IMR-90 (cell line): ENCODE measurements at regions not wholly inside any gene's neighbourhood (a gene's known extent, or its start where the extent isn't known, plus 50 kb on each side); places are given as distances from the start of the nearest gene placed in this dataset.

ENCODE experiments used
- ATAC-seq: fragments of 200-7000 bp; cut with Tn5 transposase; 2 replicates; pipeline ENCODE4 v1.9.1; 2020; ENCODE audit warnings: low read depth, mild to moderate bottlenecking, moderate library complexity
- BruUV-seq: library from RNA; stranded (reverse); fragments of 400-500 nt; replicated peaks from 2 replicates; lab custom pipeline; 2021; lab: Mats Ljungman, UMichigan
- CTCF ChIA-PET: fragments of 300-600 bp; formaldehyde crosslinking; extraction: SDS; loops from one replicate; lab custom pipeline; 2021; ENCODE audit warnings: antibody characterized with exemption; lab: Yijun Ruan, JAX
- POLR2A ChIA-PET: fragments of 300-600 bp; sonication (Branson Sonifier 250); formaldehyde crosslinking; loops from one replicate; lab custom pipeline; 2022; ENCODE audit warnings: antibody characterized with exemption; ENCODE audit not compliant: unreplicated experiment; lab: Charles Lee
- DNase-seq: peaks from one replicate; pipeline ENCODE4 v3.0.0; 2013
- H2AFZ ChIP-seq: replicated peaks from 2 replicates; pipeline ENCODE3; 2013; ENCODE audit warnings: low read length, mild to moderate bottlenecking; ENCODE audit not compliant: poor library complexity
- H2AK5ac ChIP-seq: 2 replicates; pipeline ENCODE4 v1.6.1; 2013; ENCODE audit warnings: low read depth, low read length, inconsistent platforms
- H2AK9ac ChIP-seq: replicated peaks from 2 replicates; pipeline ENCODE3; 2013; ENCODE audit warnings: mild to moderate bottlenecking, low read depth, low read length, moderate library complexity; ENCODE audit not compliant: poor library complexity
- H2BK120ac ChIP-seq: 2 replicates; pipeline ENCODE4 v1.6.1; 2013; ENCODE audit warnings: low read depth, low read length, inconsistent platforms
- H2BK15ac ChIP-seq: 3 replicates; pipeline ENCODE4 v1.6.1; 2013; ENCODE audit warnings: low read depth, low read length, inconsistent platforms
- H2BK20ac ChIP-seq: 2 replicates; pipeline ENCODE4 v1.6.1; 2013; ENCODE audit warnings: low read depth, mild to moderate bottlenecking, inconsistent platforms, low read length, moderate library complexity
- H2BK5ac ChIP-seq: 2 replicates; pipeline ENCODE4 v1.6.1; 2013; ENCODE audit warnings: mild to moderate bottlenecking, low read depth, low read length, inconsistent platforms; ENCODE audit not compliant: poor library complexity, severe bottlenecking
- H3K14ac ChIP-seq: replicated peaks from 2 replicates; pipeline ENCODE4 v1.6.1; 2013; ENCODE audit warnings: low read depth, low read length, inconsistent platforms
- H3K18ac ChIP-seq: 2 replicates; pipeline ENCODE4 v1.6.1; 2013; ENCODE audit warnings: low read depth, low read length, control low read depth
- H3K23ac ChIP-seq: 2 replicates; pipeline ENCODE4 v1.6.1; 2013; ENCODE audit warnings: low read depth, low read length, inconsistent platforms
- H3K27ac ChIP-seq: 2 replicates; pipeline ENCODE4 v1.5.1; 2013; ENCODE audit warnings: mild to moderate bottlenecking, control low read depth, low read length; ENCODE audit not compliant: insufficient read depth
- H3K27me3 ChIP-seq: 2 replicates; pipeline ENCODE4 v1.6.1; 2013; ENCODE audit warnings: low read length; ENCODE audit not compliant: control insufficient read depth, insufficient read depth
- H3K36me3 ChIP-seq: 2 replicates; pipeline ENCODE4 v1.6.1; 2013; ENCODE audit warnings: low read length, mixed read lengths; ENCODE audit not compliant: control insufficient read depth, insufficient read depth
- H3K4ac ChIP-seq: 2 replicates; pipeline ENCODE4 v1.6.1; 2013; ENCODE audit warnings: low read depth, low read length, inconsistent platforms
- H3K4me1 ChIP-seq: 2 replicates; pipeline ENCODE4 v1.6.1; 2013; ENCODE audit warnings: low read length, mixed read lengths; ENCODE audit not compliant: control insufficient read depth, insufficient read depth
- H3K4me2 ChIP-seq: 2 replicates; pipeline ENCODE4 v1.6.1; 2013; ENCODE audit warnings: low read depth, mild to moderate bottlenecking, control low read depth, low read length, moderate library complexity
- H3K4me3 ChIP-seq: 2 replicates; pipeline ENCODE4 v1.5.1; 2013; ENCODE audit warnings: low read depth, mild to moderate bottlenecking, control low read depth, low read length, moderate library complexity; ENCODE audit not compliant: insufficient read depth
- H3K56ac ChIP-seq: 2 replicates; pipeline ENCODE4 v1.6.1; 2013; ENCODE audit warnings: low read length, inconsistent platforms; ENCODE audit not compliant: insufficient read depth; ENCODE audit errors: extremely low read depth
- H3K79me1 ChIP-seq, 2 experiments: 2 replicates each; pipeline ENCODE4 v1.6.1; 2013; ENCODE audit warnings: low read length in 2 of 2, inconsistent platforms in 1 of 2, low read depth in 1 of 2
- H3K9ac ChIP-seq: 2 replicates; pipeline ENCODE4 v1.6.1; 2013; ENCODE audit warnings: low read depth, low read length, control low read depth
- H3K9me1 ChIP-seq: 2 replicates; pipeline ENCODE4 v1.6.1; 2013; ENCODE audit warnings: low read length, inconsistent platforms; ENCODE audit not compliant: insufficient read depth
- H3K9me3 ChIP-seq: 2 replicates; pipeline ENCODE4 v1.6.1; 2013; ENCODE audit warnings: low read length; ENCODE audit not compliant: control insufficient read depth, insufficient read depth
- H4K20me1 ChIP-seq: 2 replicates; pipeline ENCODE4 v1.6.1; 2013; ENCODE audit warnings: low read length, inconsistent platforms; ENCODE audit not compliant: insufficient read depth
- H4K5ac ChIP-seq: 2 replicates; pipeline ENCODE4 v1.6.1; 2013; ENCODE audit warnings: mild to moderate bottlenecking, low read depth, low read length, control low read depth
- H4K8ac ChIP-seq, 2 experiments: 2 replicates each; pipeline ENCODE4 v1.6.1; 2013; ENCODE audit warnings: low read depth in 2 of 2, low read length in 2 of 2, control low read depth in 1 of 2, inconsistent platforms in 1 of 2
- H4K91ac ChIP-seq: 2 replicates; pipeline ENCODE4 v1.6.1; 2013; ENCODE audit warnings: low read depth, low read length, inconsistent platforms; ENCODE audit not compliant: insufficient read depth
- BHLHE40 ChIP-seq: fragments of 150-350 bp; IDR thresholded peaks from 2 replicates; pipeline ENCODE4 v1.6.1; 2016; ENCODE audit warnings: mild to moderate bottlenecking, low read depth, low read length
- CEBPB ChIP-seq: IDR thresholded peaks from 2 replicates; pipeline ENCODE4 v1.6.1; 2012; ENCODE audit warnings: low read depth, low read length, improper control_type of control experiment
- CHD1 ChIP-seq: IDR thresholded peaks from 2 replicates; pipeline ENCODE4 v1.6.1; 2012; ENCODE audit warnings: low read depth, low read length, improper control_type of control experiment
- CTCF ChIP-seq: conservative IDR thresholded peaks from 2 replicates; pipeline ENCODE4 v1.5.1; 2012; ENCODE audit warnings: mild to moderate bottlenecking, low read depth, low read length, improper control_type of control experiment
- ELK1 ChIP-seq: fragments of 150-350 bp; IDR thresholded peaks from 2 replicates; pipeline ENCODE4 v1.6.1; 2016; ENCODE audit warnings: low read depth, mild to moderate bottlenecking, low read length, moderate library complexity, borderline replicate concordance
- FOS ChIP-seq: fragments of 150-350 bp; IDR thresholded peaks from 2 replicates; pipeline ENCODE4 v1.6.1; 2016; ENCODE audit warnings: low read depth, low read length
- MAFK ChIP-seq: IDR thresholded peaks from 2 replicates; pipeline ENCODE4 v1.6.1; 2012; ENCODE audit warnings: low read depth, low read length, improper control_type of control experiment
- MXI1 ChIP-seq: IDR thresholded peaks from 2 replicates; pipeline ENCODE4 v1.6.1; 2012; ENCODE audit warnings: low read depth, mild to moderate bottlenecking, low read length, moderate library complexity, borderline replicate concordance
- NFE2L2 ChIP-seq: fragments of 150-350 bp; IDR thresholded peaks from 2 replicates; pipeline ENCODE4 v1.6.1; 2016; ENCODE audit warnings: low read depth, mild to moderate bottlenecking, low read length
- POLR2A ChIP-seq: IDR thresholded peaks from 2 replicates; pipeline ENCODE4 v1.6.1; 2012; ENCODE audit warnings: mild to moderate bottlenecking, low read depth, low read length
- RAD21 ChIP-seq: IDR thresholded peaks from 2 replicates; pipeline ENCODE4 v1.6.1; 2012; ENCODE audit warnings: low read length, improper control_type of control experiment
- RCOR1 ChIP-seq: IDR thresholded peaks from 2 replicates; pipeline ENCODE4 v1.6.1; 2012; ENCODE audit warnings: mild to moderate bottlenecking, low read length, improper control_type of control experiment; ENCODE audit not compliant: insufficient replicate concordance
- RFX5 ChIP-seq: IDR thresholded peaks from 2 replicates; pipeline ENCODE4 v1.8.0; 2012; ENCODE audit warnings: low read depth, mild to moderate bottlenecking, low read length, moderate library complexity
- SMC3 ChIP-seq: fragments of 150-350 bp; IDR thresholded peaks from 2 replicates; pipeline ENCODE4 v1.6.1; 2016; ENCODE audit warnings: low read depth, mild to moderate bottlenecking, antibody characterized with exemption, low read length, moderate library complexity
- WGBS, 2 experiments: methylation state at CpG; one replicate each; pipeline versions ENCODE4 v1.1.5 to v1.1.7; 2013; ENCODE audit warnings: missing lambda C conversion rate in 2 of 2; ENCODE audit not compliant: insufficient read length in 1 of 2; ENCODE audit errors: extremely low coverage in 2 of 2; 5-methylcytosine and 5-hydroxymethylcytosine counted together
- dilution Hi-C: fragments of 300-500 bp; cut with HindIII; formaldehyde crosslinking; loops from one replicate; pipeline ENCODE4 v1.14.3; 2018; ENCODE audit warnings: low sequenced_read_pairs; ENCODE audit not compliant: unreplicated experiment
- in situ Hi-C: fragments of 300-500 bp; cut with MboI; formaldehyde crosslinking; loops from 3 replicates; pipeline ENCODE4 v1.14.3; 2019; ENCODE audit warnings: low sequenced_read_pairs, inconsistent platforms, mixed read lengths
- intact Hi-C: fragments of 100-400 bp; cut with micrococcal nuclease; formaldehyde crosslinking; loops from 2 replicates; pipeline ENCODE4 v1.10.0; 2022

GRCh38 chr5:30341466-30341865, 852.0 kb upstream of the CDH6 start:
- no peaks in the 10 kb centered on the region for H3K36me3 ChIP-seq
- no peak overlapping the region for H2BK5ac ChIP-seq
- H3K14ac ChIP-seq = no peak overlapping the region
- no peak overlapping the region for H3K4ac ChIP-seq
- no peak for TF ChIP-seq RAD21
- TF ChIP-seq RCOR1 = no peak
- no peak for TF ChIP-seq NFE2L2
- no peak for TF ChIP-seq CEBPB
- no peak for TF ChIP-seq SMC3
- no peak for TF ChIP-seq CHD1
- TF ChIP-seq MXI1 = no peak
- TF ChIP-seq BHLHE40 = no peak
- TF ChIP-seq MAFK = no peak
- TF ChIP-seq POLR2A = no peak
- no peak for TF ChIP-seq FOS
- TF ChIP-seq CTCF = no peak
- no peak for TF ChIP-seq RFX5
- no peak for TF ChIP-seq ELK1
- no peak overlapping the region for H3K9ac ChIP-seq
- H2AK9ac ChIP-seq = no peak overlapping the region
- dilution Hi-C loops = no loop called here
- no CpG with 5 or more reads among the region's 3 CpGs for WGBS, 2 experiments
- DNase-seq (no peak), ATAC-seq (no peak)
- H3K18ac ChIP-seq = no peak overlapping the region
- H3K9me3 ChIP-seq = no peaks in the 10 kb centered on the region
- no peak overlapping the region for H3K4me2 ChIP-seq
- POLR2A ChIA-PET = no interaction called here
- no peak overlapping the region for H3K27ac ChIP-seq
- H4K20me1 ChIP-seq = no peaks in the 10 kb centered on the region
- H3K4me1 ChIP-seq = no peaks in the 10 kb centered on the region
- H2AFZ ChIP-seq = no peak overlapping the region
- H3K9me1 ChIP-seq = no peaks in the 10 kb centered on the region
- H2BK15ac ChIP-seq = no peak overlapping the region
- intact Hi-C loops = loop anchor here (2.0 kb wide), 1 partner anchor 53 kb away; no protein-coding TSS in a partner anchor
- no peak overlapping the region for H4K8ac ChIP-seq
- no peak overlapping the region for H3K4me3 ChIP-seq
- H3K56ac ChIP-seq = no peak overlapping the region
- H2BK20ac ChIP-seq = no peak overlapping the region
- H2AK5ac ChIP-seq = no peak overlapping the region
- in situ Hi-C loops = no loop called here
- no peaks in the 10 kb centered on the region for H3K79me1 ChIP-seq
- no peak overlapping the region for H3K23ac ChIP-seq
- no peak overlapping the region for H4K5ac ChIP-seq
- H4K91ac ChIP-seq = no peak overlapping the region
- H3K27me3 ChIP-seq = no peaks in the 10 kb centered on the region
- BruUV-seq = no TSS peak
- H2BK120ac ChIP-seq = no peak overlapping the region
- CTCF ChIA-PET = no interaction called here
